ENCODE measurements at regions not wholly inside any gene's neighbourhood (a gene's known extent, or its start where the extent isn't known, plus 50 kb on each side); places are given as distances from the start of the nearest gene placed in this dataset.

DNA sequence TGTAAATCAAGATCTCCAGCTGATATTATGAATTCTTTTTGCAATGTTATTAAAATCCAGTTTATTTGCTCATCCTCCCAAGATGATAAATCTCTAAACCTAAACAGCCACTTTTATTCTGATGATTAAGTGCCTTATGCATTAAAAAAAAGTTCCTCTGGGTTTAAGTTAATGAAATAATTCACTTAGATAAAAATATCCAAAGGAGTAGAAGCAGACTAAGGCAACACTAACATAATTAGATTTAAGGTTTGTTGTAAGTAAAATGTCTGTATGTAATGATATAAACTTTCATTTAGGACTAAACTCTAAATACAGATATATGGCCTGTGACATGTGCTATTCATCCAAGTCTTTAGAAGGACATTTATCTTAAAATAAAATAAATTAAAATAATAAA is 457.2 kb downstream of the TENT5A start:
- TF ChIP-seq CTCF (IDR thresholded peaks at IDR 0.05) (no peak), POLR2AphosphoS5 (IDR thresholded peaks at IDR 0.05; ENCODE audit: low read depth, low read length) (no peak), RAD21 (IDR thresholded peaks at IDR 0.05; ENCODE audit: low read length) (no peak), RXRA (IDR thresholded peaks at IDR 0.05; ENCODE audit: borderline replicate concordance, low read depth) (no peak), MXI1 (IDR thresholded peaks at IDR 0.05; ENCODE audit: low read depth, low read length) (no peak), ZBTB33 (IDR thresholded peaks at IDR 0.05; ENCODE audit: borderline replicate concordance, low read depth) (no peak), TAF1 (IDR thresholded peaks at IDR 0.05; ENCODE audit: borderline replicate concordance, low read depth, low read length) (no peak), EZH2phosphoT487 (IDR thresholded peaks at IDR 0.05; ENCODE audit: borderline replicate concordance, low read depth) (no peak)
- TF ChIP-seq, protein P1, sequence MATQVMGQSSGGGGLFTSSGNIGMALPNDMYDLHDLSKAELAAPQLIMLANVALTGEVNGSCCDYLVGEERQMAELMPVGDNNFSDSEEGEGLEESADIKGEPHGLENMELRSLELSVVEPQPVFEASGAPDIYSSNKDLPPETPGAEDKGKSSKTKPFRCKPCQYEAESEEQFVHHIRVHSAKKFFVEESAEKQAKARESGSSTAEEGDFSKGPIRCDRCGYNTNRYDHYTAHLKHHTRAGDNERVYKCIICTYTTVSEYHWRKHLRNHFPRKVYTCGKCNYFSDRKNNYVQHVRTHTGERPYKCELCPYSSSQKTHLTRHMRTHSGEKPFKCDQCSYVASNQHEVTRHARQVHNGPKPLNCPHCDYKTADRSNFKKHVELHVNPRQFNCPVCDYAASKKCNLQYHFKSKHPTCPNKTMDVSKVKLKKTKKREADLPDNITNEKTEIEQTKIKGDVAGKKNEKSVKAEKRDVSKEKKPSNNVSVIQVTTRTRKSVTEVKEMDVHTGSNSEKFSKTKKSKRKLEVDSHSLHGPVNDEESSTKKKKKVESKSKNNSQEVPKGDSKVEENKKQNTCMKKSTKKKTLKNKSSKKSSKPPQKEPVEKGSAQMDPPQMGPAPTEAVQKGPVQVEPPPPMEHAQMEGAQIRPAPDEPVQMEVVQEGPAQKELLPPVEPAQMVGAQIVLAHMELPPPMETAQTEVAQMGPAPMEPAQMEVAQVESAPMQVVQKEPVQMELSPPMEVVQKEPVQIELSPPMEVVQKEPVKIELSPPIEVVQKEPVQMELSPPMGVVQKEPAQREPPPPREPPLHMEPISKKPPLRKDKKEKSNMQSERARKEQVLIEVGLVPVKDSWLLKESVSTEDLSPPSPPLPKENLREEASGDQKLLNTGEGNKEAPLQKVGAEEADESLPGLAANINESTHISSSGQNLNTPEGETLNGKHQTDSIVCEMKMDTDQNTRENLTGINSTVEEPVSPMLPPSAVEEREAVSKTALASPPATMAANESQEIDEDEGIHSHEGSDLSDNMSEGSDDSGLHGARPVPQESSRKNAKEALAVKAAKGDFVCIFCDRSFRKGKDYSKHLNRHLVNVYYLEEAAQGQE (IDR thresholded peaks at IDR 0.05; ENCODE audit: low read depth, low read length): no peak
- TF ChIP-seq, protein P2, sequence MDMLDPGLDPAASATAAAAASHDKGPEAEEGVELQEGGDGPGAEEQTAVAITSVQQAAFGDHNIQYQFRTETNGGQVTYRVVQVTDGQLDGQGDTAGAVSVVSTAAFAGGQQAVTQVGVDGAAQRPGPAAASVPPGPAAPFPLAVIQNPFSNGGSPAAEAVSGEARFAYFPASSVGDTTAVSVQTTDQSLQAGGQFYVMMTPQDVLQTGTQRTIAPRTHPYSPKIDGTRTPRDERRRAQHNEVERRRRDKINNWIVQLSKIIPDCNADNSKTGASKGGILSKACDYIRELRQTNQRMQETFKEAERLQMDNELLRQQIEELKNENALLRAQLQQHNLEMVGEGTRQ (IDR thresholded peaks at IDR 0.05; ENCODE audit: borderline replicate concordance, low read depth, low read length): no peak
- TF ChIP-seq, protein P3, sequence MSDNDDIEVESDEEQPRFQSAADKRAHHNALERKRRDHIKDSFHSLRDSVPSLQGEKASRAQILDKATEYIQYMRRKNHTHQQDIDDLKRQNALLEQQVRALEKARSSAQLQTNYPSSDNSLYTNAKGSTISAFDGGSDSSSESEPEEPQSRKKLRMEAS (IDR thresholded peaks at IDR 0.05; ENCODE audit: low read depth): no peak
